Endothelial cell of umbilical vein (primary cell): ENCODE measurements at regions not wholly inside any gene's neighbourhood (a gene's known extent, or its start where the extent isn't known, plus 50 kb on each side); places are given as distances from the start of the nearest gene placed in this dataset.

Experiments
- BruUV-seq: library from RNA; stranded (reverse); fragments of 400-500 nt; replicated peaks from 2 replicates; lab custom pipeline; 2021; lab: Mats Ljungman, UMichigan
- CTCF ChIA-PET: fragments of 300-600, 350-600 bp; sonication (Branson Sonifier 250); formaldehyde crosslinking; loops from one replicate; lab custom pipeline; 2021; ENCODE audit warnings: antibody characterized with exemption, inconsistent platforms; lab: Charles Lee
- POLR2A ChIA-PET: fragments of 300-600, 350-600 bp; sonication (Branson Sonifier 250); formaldehyde crosslinking; loops from one replicate; lab custom pipeline; 2021; ENCODE audit warnings: antibody characterized with exemption, inconsistent platforms; lab: Charles Lee
- DNase-seq: peaks from one replicate; pipeline ENCODE4 v3.0.0-alpha.2; 2011; ENCODE audit warnings: low read depth, low spot score
- FAIRE-seq: peaks from 2 replicates; lab custom pipeline; 2011; peaks lifted over from hg19 to GRCh38; lab: Jason Lieb, UNC
- H2AFZ ChIP-seq: 2 replicates; pipeline ENCODE4 v1.6.0; 2012; ENCODE audit warnings: low read depth, low read length, control low read depth, inconsistent platforms
- H3K27ac ChIP-seq: 2 replicates; pipeline ENCODE4 v1.5.1; 2011; ENCODE audit warnings: low read depth, mild to moderate bottlenecking, control low read depth, low read length, moderate library complexity; ENCODE audit not compliant: insufficient read depth
- H3K27me3 ChIP-seq, 2 experiments: 2 replicates each; pipeline versions ENCODE4 v1.6.0 to v1.6.1; 2011; ENCODE audit warnings: low read length in 2 of 2, mixed read lengths in 1 of 2; ENCODE audit not compliant: control insufficient read depth in 2 of 2, insufficient read depth in 2 of 2
- H3K36me3 ChIP-seq, 2 experiments: 2 replicates in 1 of 2; 3 replicates in 1 of 2; pipeline ENCODE4 v1.5.1; 2011; ENCODE audit warnings: low read length in 2 of 2, mild to moderate bottlenecking in 1 of 2, moderate library complexity in 1 of 2; ENCODE audit not compliant: control insufficient read depth in 2 of 2, insufficient read depth in 2 of 2; ENCODE audit errors: extremely low read depth in 1 of 2
- H3K4me1 ChIP-seq: 3 replicates; pipeline ENCODE4 v1.5.1; 2011; ENCODE audit warnings: mild to moderate bottlenecking, low read length; ENCODE audit not compliant: control insufficient read depth, insufficient read depth; ENCODE audit errors: extremely low read depth
- H3K4me2 ChIP-seq: 2 replicates; pipeline ENCODE4 v1.6.1; 2011; ENCODE audit warnings: low read length, control low read depth, mixed read lengths; ENCODE audit not compliant: insufficient read depth
- H3K4me3 ChIP-seq, 3 experiments: fragments of 200-600 bp in 1 of 3; sonication (generic), shearing (Covaris generic) in 1 of 3; replicated peaks in 1 of 3; 2 replicates each; pipeline ENCODE4 v1.5.1; 2011 to 2016; ENCODE audit warnings: control low read depth in 3 of 3, low read length in 3 of 3, mild to moderate bottlenecking in 2 of 3, inconsistent platforms in 1 of 3, low read depth in 1 of 3, moderate library complexity in 1 of 3; ENCODE audit not compliant: insufficient read depth in 1 of 3
- H3K79me2 ChIP-seq: 2 replicates; pipeline ENCODE4 v1.6.0; 2012; ENCODE audit warnings: low read length, inconsistent platforms; ENCODE audit not compliant: control insufficient read depth, insufficient read depth
- H3K9ac ChIP-seq: replicated peaks from 2 replicates; pipeline ENCODE3; 2011; ENCODE audit warnings: low read length, control low read depth; ENCODE audit not compliant: insufficient read depth; ENCODE audit errors: extremely low read depth
- H3K9me1 ChIP-seq: replicated peaks from 3 replicates; pipeline ENCODE4 v1.6.0; 2011; ENCODE audit warnings: mild to moderate bottlenecking, low read length; ENCODE audit not compliant: control insufficient read depth, insufficient read depth; ENCODE audit errors: extremely low read depth
- H3K9me3 ChIP-seq: replicated peaks from 2 replicates; pipeline ENCODE4 v1.5.1; 2012; ENCODE audit warnings: low read length, inconsistent platforms; ENCODE audit not compliant: control insufficient read depth, insufficient read depth
- H4K20me1 ChIP-seq: replicated peaks from 2 replicates; pipeline ENCODE3; 2011; ENCODE audit warnings: mild to moderate bottlenecking, low read length; ENCODE audit not compliant: control insufficient read depth, insufficient read depth; ENCODE audit errors: extremely low read depth
- EZH2 ChIP-seq: IDR thresholded peaks from 2 replicates; pipeline ENCODE4 v1.6.1; 2012; ENCODE audit warnings: borderline replicate concordance, low read depth, mild to moderate bottlenecking, moderate library complexity, low read length, inconsistent platforms; ENCODE audit not compliant: severe bottlenecking
- FOS ChIP-seq: IDR thresholded peaks from 2 replicates; pipeline ENCODE4 v1.6.1; 2011; ENCODE audit warnings: mild to moderate bottlenecking, low read length, moderate library complexity, borderline replicate concordance; ENCODE audit not compliant: insufficient read depth
- GATA2 ChIP-seq: IDR thresholded peaks from 2 replicates; pipeline ENCODE4 v1.7.0; 2011; ENCODE audit warnings: low read depth, mild to moderate bottlenecking, moderate library complexity, mixed read lengths, low read length; ENCODE audit not compliant: insufficient read length, insufficient read depth
- JUN ChIP-seq: IDR thresholded peaks from 2 replicates; pipeline ENCODE4 v1.6.1; 2011; ENCODE audit warnings: borderline replicate concordance, low read depth; ENCODE audit not compliant: insufficient read length, insufficient read depth
- MAX ChIP-seq: IDR thresholded peaks from 2 replicates; pipeline ENCODE4 v1.6.1; 2011; ENCODE audit not compliant: insufficient read depth, insufficient read length
- MYC ChIP-seq: IDR thresholded peaks from one replicate; pipeline ENCODE4 v1.6.1; 2011; ENCODE audit warnings: mild to moderate bottlenecking, low read depth, low read length
- POLR2A ChIP-seq: IDR thresholded peaks from 2 replicates; pipeline ENCODE4 v1.6.1; 2012; ENCODE audit warnings: low read depth, mild to moderate bottlenecking, control low read depth, low read length
- POLR2AphosphoS5 ChIP-seq: IDR thresholded peaks from 2 replicates; pipeline ENCODE4 v1.6.1; 2012; ENCODE audit warnings: low read depth, mild to moderate bottlenecking, control low read depth, low read length, moderate library complexity; ENCODE audit not compliant: insufficient read depth
- dilution Hi-C: fragments of 300-500 bp; cut with MboI; formaldehyde crosslinking; loops from one replicate; pipeline ENCODE4 v1.15.0; 2019; ENCODE audit warnings: low sequenced_read_pairs; ENCODE audit not compliant: extremely low pct_ligation_motif_present
- intact Hi-C: fragments of 100-400 bp; cut with micrococcal nuclease; formaldehyde crosslinking; loops from one replicate; pipeline ENCODE4 v1.10.0; 2022
- TF ChIP-seq, protein P1 (sequence below), 2 donors: IDR thresholded peaks; 1 replicate in 1 of 2; 2 replicates in 1 of 2; pipeline ENCODE4 v1.5.1; 2011; ENCODE audit warnings: low read length in 2 of 2, mild to moderate bottlenecking in 2 of 2, moderate library complexity in 2 of 2, control low read depth in 1 of 2, inconsistent platforms in 1 of 2, low read depth in 1 of 2; ENCODE audit not compliant: insufficient read depth in 1 of 2; ENCODE audit errors: extremely low read depth in 1 of 2

DNA sequence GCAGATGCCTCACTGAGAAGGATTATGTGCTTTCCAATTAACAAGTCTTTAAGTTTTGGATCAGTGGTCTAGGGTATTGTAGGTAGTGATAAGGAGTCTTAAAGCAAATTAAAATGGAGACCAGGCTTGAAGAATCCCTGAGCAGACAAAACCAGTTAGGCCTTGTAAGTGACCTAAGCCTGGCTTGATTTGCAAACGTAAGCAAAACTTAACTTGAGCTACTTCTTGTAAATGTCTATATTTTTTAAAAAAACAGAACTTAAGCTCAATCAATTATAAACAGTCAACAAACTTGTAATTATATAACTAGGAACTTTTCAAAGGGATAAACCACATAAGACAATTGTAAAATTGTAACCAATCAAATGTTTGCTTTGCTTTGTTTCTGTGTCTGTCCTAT, 72.7 kb upstream of the NALF2 start:
- TF ChIP-seq POLR2AphosphoS5 = no peak
- TF ChIP-seq MYC = no peak
- TF ChIP-seq FOS = no peak
- TF ChIP-seq POLR2A = no peak
- TF ChIP-seq MAX = no peak
- intact Hi-C loops (no loop called here), dilution Hi-C loops (no loop called here)
- no peak for FAIRE-seq
- Histone ChIP-seq H3K9me3 (no peaks in the 10 kb centered on the region), H3K36me3 (no peaks in the 10 kb centered on the region), H3K27me3 (no peaks in the 10 kb centered on the region), H4K20me1 (no peaks in the 10 kb centered on the region), H3K79me2 (no peaks in the 10 kb centered on the region), H3K4me1 (no peaks in the 10 kb centered on the region), H3K27ac (no peak overlapping the region), H3K9me1 (no peaks in the 10 kb centered on the region), H3K9ac (no peak overlapping the region), H3K4me2 (no peak overlapping the region), H3K4me3 (no peak overlapping the region), H2AFZ (no peak overlapping the region)
- ChIA-PET CTCF (no interaction called here), POLR2A (no interaction called here)
- no TSS peak for BruUV-seq
- DNase-seq = no peak

GRCh38 chrX:69430785-69431184, 73.3 kb upstream of the NALF2 start:
- ChIA-PET POLR2A (no interaction called here), CTCF (no interaction called here)
- intact Hi-C loops (no loop called here), dilution Hi-C loops (no loop called here)
- no peaks in the 10 kb centered on the region for H3K9me1 ChIP-seq
- BruUV-seq = no TSS peak
- H3K79me2 ChIP-seq = no peaks in the 10 kb centered on the region
- no peak overlapping the region for H3K4me3 ChIP-seq
- H3K27ac ChIP-seq = no peak overlapping the region
- H2AFZ ChIP-seq = no peak overlapping the region
- no peaks in the 10 kb centered on the region for H3K27me3 ChIP-seq
- no peak for TF ChIP-seq JUN
- no peak for TF ChIP-seq POLR2AphosphoS5
- no peak for TF ChIP-seq POLR2A
- TF ChIP-seq, protein P1, sequence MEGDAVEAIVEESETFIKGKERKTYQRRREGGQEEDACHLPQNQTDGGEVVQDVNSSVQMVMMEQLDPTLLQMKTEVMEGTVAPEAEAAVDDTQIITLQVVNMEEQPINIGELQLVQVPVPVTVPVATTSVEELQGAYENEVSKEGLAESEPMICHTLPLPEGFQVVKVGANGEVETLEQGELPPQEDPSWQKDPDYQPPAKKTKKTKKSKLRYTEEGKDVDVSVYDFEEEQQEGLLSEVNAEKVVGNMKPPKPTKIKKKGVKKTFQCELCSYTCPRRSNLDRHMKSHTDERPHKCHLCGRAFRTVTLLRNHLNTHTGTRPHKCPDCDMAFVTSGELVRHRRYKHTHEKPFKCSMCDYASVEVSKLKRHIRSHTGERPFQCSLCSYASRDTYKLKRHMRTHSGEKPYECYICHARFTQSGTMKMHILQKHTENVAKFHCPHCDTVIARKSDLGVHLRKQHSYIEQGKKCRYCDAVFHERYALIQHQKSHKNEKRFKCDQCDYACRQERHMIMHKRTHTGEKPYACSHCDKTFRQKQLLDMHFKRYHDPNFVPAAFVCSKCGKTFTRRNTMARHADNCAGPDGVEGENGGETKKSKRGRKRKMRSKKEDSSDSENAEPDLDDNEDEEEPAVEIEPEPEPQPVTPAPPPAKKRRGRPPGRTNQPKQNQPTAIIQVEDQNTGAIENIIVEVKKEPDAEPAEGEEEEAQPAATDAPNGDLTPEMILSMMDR (IDR thresholded peaks at IDR 0.05; ENCODE audit: extremely low read depth in 1 of 2, insufficient read depth in 1 of 2, low read depth in 1 of 2, low read length in 2 of 2) = no peak
- no peak for TF ChIP-seq EZH2
- no peak for TF ChIP-seq GATA2
- no peaks in the 10 kb centered on the region for H4K20me1 ChIP-seq
- H3K9me3 ChIP-seq = no peaks in the 10 kb centered on the region
- no peak overlapping the region for H3K9ac ChIP-seq
- H3K36me3 ChIP-seq = no peaks in the 10 kb centered on the region
- FAIRE-seq (no peak), DNase-seq (no peak)
- no peak overlapping the region for H3K4me2 ChIP-seq
- no peaks in the 10 kb centered on the region for H3K4me1 ChIP-seq
